Daoy (cell line): ENCODE measurements at regions not wholly inside any gene's neighbourhood (a gene's known extent, or its start where the extent isn't known, plus 50 kb on each side); places are given as distances from the start of the nearest gene placed in this dataset.
"Not testable (repeated sequence)": the region's sequence is repeated elsewhere in the genome, so short reads cannot be mapped to it uniquely, and the experiment has no call there.

Source experiments
- DNase-seq: peaks from one replicate; pipeline ENCODE4 v3.0.0-alpha.2; 2015; ENCODE audit warnings: low read depth

DNA sequence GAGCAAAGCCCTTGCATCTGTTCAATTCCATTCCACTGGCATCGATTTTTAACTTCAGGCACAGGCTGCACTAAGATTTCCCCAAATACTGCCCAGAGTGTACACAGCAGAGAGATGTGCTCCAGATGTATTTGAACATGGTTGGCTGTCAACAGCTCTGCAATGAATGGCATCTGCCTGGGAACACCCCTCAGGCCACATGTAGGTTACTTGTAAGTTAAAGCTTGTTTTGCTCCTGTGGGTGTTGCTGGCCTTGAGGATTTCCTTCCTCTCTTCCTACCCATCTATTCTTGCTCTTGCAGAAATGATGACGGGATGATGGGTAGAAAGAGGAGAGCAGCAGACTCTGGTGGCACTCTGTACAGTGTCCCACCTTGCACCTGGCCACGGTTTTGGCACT is 69.3 kb upstream of the HELT start:
- DNase-seq, result no peak

DNA sequence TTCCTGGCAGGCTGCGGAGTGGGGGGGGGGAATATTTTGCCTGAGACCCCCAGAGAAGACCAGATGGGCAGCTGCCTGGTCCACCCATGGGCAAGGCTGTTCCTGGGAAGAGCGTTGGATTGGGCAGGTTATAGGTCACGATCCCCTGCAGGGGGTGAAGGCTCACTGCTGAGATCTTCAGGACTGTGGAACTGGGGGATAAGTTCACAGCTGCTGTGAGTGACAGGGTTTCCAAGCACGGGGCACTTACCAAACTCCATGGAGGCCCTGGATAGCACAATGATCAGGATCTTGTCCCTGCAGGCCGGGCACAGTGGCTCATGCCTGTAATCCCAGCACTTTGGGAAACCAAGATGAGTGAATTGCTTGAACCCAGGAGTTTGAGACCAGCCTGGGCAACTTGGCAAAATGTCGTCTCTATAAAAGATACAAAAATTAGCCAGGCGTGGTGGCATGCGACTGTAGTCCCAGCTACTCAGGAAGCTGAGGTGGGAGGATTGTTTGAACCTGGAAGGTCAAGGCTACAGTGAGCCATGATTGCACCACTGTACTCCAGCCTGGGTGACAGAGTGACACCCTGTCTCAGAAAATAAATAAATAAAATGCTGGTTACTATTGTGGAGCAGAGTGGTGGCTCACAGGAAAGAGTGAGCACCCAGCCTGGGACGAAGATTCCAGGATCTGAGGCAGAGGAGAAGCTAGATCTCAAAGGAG is 68.0 kb upstream of the HELT start:
- DNase-seq, result no peak

DNA sequence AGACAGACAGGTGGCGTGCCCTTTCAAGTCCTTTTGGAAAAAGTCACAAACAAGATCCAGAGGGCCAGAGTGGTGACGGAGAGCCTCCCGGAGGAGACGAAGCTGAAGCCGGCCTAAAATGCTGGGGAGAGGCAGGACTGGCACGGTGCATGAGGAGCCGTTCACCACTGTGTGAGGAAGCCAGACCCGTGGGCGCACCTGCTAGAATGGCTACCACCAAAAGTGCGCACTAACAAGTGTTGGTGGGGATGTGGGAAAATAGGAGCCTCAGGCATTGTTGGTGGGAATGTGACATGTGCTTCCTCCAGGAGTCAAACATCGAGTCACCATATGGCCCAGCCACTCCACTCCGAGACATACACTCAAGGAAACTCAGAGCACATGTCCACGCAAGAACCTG is 67.4 kb upstream of the HELT start:
- DNase-seq, result no peak

DNA sequence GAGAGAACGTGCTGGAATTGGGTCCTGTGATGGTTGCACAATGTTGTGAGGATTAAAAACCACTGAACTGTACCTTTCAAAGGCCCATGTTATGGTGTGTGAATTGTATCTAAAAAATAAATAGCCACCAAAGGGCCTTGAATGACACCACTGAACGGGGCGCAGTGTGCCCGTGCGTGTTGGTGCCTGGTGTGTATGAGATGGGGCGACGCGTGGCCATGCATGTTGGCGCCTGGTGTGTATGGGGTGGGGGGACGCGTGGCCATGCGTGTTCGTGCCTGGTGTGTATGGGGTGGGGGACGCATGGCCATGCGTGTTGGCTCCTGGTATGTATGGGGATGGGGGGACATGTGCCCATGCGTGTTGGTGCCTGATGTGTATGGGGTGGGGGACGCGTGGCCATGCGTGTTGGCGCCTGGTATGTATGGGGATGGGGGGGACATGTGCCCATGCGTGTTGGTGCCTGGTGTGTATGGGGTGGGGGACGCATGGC is 66.6 kb upstream of the HELT start:
- no peak for DNase-seq

DNA sequence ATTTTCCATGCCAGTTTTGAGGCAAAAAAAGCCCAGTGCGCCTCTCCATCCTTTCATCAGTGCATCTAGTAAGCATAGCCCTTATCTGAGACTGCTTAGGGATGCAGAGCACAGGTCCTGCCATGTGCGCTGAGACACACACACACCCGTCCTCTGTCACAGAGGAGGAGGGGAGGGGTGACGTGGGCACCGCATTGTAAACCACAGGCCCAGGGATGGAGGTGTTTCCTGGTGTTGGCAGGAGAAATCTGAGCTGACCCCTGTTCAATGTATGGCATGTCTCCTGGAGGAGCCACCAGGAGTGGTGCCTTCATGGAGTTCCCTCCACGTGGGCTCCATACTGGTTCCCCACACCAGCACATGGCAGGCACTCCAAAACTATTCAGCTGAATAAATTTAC is 65.8 kb upstream of the HELT start:
- no peak for DNase-seq

DNA sequence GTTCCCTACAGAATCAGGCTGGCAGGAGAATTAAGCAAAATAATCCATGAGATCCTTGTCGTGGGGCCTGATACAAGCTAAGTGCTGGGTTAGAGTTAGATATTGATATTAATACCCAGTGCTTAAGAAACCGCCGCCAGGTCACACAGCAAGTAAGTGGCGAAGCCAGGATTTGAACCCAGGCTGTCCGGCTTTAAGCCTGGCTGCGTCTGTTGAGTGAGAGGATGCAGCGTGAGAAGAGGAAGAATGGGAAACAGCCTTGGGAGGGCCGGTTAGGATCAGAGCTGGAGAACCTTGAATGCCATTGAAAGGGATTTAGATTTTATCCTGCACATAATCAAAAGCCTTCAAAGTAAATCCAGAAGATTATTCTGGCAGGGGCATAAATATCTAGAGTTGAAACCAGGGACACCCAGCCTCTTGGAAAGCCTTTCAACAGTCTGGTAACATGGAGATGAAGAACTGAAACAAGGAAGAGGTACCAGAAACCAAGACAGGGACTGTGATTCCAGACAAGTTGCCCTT is 64.8 kb upstream of the HELT start:
- DNase-seq, result no peak

DNA sequence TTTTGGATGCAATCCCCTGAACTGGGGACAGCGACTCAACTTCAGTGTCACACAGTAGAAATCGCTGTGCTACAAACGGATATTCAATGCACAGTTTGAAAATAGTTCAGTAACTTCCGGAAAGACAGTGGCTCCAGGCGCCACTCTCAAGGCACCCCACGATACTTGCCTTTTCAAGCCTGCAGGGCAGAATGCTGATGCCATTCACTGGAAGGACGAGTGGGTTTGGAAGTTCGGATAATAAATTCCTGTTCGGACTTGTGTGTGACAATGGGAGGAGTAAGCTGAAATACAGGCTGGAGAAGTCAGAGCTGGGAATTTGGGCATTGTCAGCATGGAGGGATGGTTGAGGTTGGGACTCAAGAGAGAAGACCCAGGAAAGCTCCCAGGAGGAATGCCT is 64.3 kb upstream of the HELT start:
- DNase-seq, result no peak

DNA sequence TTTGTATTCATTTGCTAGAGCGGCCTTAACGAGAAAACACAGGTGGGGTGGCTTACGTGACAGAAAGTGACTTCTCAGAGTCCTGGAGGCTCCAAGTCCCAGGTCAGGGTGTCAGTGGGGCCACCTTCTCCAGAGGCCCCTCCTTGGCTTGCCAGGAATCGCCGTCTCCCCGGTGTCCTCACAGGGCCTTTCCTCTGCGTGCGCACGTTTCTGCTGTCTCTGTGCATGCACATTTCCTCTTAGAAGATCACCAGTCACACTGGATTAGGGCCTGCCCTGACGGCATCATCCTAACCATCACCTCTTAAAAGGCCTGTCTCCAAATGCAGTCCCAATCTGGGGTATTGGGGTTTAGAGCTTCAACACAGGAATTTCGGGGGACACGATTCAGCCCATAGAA is 63.8 kb upstream of the HELT start:
- no peak for DNase-seq

DNA sequence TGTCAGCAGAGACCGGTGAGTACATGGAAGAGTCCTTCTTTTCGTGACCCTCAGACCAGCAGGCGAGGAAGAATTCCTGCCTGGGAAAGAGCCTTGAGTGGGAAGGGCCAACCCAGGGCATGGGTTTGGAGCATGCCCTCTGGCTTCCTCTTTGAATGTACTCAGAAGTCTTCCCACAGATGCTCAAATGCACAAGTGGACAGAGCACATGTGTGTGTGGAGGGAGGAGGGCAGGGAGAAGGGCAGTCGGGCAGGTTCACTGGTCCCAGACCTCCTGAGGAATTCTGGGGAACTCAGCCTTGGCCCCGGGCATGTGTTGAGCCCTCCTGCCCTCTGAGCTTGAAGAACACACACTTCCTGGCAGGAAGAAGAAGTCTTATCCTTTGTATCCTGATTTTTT is 63.2 kb upstream of the HELT start:
- DNase-seq, result no peak

DNA sequence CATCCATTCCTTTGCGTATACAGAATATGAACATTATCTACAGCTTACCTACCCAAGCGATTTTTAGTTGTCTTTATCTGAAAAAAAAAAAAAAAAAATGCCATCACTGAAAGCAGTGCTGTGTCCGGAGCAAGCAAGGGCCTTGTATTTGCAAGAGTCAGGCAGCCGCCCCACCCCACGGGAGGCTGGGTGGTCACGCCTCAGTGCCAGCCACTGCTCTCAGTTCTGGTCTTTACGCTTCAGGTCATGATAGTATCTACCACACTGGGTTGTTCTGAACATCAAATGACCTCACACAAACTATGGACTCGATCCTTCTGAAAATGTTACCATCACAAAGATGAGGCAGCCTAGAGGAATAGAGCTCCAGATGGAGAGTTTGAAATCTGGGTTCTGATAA is 62.7 kb upstream of the HELT start:
- DNase-seq, result no peak

DNA sequence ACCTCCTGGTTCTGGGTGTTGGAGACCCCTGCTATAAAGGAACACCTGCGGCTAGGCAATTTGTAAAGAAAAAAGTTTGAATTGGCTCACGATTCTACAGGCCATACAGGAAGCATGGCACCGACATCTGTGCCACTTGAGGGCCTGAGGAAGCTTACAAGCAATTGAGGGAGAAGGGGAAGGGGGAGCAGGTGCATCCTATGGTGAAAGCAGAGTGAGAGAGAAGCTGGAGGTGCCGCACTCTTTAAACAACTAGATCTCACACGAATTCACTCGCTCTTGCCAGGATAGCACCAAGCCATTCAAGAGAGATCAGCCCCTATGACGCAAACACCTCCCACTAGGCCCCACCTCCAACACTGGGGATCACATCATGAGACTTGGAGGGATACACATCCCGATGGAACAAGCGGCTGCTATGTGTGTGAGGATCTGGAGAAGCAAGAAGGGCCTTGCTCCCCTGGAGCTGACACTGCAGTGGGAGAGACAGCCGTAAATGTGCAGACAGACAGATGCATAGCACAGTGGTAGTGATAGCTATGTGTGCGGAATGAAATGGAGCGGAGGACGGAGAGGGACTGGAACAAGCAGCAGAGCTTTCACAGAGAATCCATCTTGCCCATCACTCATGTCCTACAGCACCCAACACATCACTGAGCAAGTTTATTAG is 60.7 kb upstream of the HELT start:
- DNase-seq, result no peak

DNA sequence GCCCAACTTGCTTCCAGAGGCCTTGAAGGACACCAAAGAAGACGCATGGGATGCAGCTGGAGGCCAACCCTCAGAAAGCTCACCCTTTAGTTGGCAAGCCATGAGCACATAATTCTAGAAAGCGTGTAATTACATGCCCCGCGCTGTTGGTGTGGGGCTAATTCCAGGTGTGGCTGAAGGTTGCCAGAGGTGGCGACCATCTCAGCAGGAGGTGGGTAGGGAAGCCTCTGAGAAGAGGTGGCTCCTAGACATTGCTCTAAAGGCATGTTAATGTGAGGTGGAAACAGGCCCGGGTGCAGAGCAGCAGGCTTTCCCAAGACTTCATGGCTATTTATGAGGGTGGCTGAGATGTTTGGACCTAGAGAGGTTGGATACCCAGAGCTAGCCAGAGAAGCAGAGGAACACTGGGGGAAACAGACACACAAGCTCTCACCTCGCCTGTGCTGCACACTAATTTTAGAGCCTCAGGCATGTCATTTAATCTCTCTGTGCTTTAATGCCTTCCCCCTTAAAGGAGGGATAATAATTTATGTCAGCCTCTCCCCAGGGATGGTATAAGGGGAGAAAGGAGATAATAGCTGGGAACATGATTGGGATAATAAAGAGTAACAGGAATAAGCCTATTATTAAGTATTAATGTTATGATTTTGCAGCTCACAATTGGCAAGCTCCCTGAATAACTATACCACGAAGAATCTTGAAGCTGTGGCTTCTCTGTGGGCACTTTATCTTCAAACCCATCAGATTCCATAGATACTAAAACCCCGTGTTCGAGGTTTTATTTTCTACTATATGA is 60.0 kb upstream of the HELT start:
- DNase-seq, result no peak

DNA sequence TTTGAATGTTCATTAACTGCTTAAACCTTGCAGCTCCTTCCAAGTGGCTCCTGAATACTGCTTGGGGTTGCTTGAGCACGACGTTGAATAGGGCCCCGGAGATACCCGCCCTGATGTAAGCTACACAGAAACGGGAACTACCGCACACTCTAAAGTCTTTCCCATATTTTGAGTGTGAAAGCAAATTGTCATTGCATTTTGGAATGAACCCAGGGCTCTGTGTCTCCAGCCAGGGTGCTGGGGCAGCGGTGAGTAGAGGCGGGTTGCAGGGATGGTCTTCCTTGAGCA is 59.4 kb upstream of the HELT start:
- no peak for DNase-seq

DNA sequence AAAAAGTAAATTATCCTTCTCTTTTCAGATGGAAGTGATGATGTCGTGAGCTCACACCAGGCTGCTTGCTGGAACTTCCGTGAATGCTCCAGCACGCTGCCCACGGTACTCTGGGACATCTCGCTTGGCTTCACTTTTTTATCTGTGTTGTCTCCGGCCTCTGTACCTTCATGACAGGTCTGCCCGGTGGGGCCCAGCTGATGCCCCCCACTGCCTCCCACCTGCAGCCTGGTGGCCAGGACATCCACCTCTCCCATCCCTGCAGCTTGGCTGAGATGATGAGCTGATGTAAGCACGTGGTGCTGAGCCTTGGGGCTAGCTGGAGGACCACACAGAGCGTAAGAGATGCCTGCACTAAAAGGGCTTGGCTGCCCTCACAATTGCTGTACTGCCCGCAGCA is 59.0 kb upstream of the HELT start:
- no peak for DNase-seq

DNA sequence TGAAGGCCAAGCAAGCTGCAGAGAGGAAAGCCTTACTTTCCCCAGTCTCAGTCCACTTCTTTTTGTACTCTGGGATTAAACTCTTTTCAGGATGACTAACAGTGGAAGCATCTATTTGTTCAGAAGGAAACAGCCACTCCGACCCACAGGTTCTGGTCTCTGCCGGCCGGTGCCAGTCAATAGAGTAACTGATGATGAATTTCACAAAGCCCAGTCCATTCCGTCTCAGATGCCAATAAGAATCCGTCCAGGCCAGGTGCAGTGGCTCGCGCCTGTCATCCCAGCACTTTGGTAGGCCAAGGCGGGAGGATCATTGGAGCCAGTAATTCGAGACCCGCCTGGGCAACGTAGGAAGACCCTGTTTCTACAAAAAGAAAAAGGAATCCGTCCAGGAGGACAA is 58.5 kb upstream of the HELT start:
- DNase-seq, result no peak

DNA sequence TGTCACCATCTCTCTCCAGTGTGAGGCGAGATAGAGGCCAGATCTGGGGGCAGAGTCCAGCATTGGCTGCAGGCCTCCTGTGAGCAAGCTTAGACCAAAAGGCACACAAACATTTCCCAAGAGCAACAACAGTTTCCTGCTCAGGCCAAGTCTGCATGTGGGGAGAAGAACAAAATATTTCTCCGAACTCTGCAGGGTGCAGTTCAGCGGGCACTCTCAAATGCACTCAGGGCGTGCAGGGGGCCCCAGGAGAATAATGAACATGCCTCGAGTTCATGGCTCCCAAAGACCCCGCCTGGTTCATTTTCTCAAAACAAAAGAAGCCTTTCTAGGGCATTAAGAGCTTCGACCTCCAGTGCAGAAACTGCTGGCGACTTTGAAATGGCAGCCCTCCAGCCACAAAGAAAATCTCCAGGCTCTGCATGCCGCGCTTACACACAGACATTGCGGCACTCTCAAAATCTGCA is 57.8 kb upstream of the HELT start:
- no peak for DNase-seq

DNA sequence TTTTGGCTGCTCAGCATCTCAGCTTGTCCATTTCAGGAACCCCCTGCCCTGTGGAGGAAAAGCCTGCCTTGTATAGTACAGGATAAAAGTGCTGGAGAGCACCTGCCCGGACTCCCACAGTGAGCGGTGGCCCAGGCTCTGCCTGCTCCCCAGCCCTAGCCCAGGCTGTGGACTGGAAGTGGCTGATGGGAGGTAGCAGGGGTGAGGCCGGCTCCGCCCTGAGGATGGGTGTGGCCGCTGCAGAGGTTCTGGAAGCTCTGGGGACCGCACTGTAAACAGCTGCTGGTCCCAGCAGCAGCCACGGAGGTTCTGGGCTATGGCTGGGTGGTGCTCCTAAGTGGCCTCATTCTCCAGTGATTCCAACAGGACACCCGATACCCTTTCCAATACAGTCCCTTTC is 56.6 kb upstream of the HELT start:
- DNase-seq, result peak; percentile 16

DNA sequence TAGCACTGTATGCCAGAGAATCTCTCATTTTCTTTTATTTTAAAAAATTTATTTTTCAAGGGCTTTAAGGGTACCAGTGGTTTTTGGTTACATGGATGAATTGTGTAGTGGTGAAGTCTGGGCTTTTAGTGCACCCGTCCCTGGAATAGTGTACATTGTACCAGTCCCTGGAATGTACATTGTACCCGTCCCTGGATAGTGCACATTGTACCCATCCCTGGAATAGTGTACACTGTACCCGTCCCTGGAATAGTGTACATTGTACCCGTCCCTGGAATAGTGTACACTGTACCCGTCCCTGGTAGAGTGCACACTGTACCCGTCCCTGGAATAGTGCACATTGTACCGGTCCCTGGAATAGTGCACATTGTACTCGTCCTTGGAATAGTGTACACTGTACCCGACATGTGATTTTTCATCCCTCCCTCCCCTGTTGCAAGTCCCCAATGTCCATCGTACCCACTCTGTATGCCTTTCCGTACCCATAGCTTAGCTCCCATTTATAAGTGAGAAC is 56.1 kb upstream of the HELT start:
- DNase-seq, result no peak

DNA sequence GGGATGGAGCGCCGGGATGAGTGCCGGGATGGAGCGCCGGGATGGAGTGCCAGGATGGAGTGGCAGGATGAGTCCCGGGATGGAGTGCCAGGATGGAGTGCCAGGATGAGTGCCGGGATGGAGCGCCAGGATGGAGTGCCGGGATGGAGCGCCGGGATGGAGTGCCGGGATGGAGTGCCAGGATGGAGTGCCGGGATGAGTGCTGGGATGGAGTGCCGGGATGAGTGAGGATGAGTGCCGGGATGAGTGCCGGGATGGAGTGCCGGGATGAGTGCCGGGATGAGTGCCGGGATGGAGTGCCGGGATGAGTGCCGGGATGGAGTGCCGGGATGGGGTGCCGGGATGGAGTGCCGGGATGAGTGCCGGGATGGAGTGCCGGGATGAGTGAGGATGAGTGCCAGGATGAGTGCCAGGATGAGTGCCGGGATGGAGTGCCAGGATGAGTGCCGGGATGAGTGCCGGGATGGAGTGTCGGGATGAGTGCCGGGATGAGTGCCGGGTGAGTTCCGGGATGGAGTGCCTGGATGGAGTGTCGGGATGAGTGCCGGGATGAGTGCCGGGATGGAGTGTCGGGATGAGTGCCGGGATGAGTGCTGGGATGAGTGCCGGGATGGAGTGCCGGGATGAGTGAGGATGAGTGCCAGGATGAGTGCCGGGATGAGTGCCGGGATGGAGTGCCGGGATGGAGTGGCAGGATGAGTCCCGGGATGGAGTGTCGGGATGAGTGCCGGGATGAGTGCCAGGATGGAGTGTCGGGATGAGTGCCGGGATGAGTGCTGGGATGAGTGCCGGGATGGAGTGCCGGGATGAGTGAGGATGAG is 52.9 kb upstream of the HELT start:
- DNase-seq, result not testable (repeated sequence)

DNA sequence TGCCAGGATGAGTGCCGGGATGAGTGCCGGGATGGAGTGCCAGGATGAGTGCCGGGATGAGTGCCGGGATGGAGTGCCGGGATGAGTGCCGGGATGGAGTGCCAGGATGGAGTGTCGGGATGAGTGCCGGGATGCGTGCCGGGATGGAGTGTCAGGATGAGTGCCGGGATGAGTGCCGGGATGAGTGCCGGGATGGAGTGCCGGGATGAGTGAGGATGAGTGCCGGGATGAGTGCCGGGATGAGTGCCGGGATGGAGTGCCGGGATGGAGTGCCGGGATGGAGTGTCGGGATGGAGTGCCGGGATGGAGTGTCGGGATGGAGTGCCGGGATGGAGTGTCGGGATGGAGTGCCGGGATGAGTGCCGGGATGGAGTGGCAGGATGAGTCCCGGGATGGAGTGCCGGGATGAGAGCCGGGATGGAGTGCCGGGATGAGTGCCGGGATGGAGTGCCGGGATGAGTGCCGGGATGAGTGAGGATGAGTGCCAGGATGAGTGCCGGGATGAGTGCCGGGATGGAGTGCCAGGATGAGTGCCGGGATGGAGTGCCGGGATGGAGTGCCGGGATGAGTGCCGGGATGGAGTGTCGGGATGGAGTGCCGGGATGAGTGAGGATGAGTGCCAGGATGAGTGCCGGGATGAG is 52.1 kb upstream of the HELT start:
- not testable (repeated sequence) for DNase-seq

DNA sequence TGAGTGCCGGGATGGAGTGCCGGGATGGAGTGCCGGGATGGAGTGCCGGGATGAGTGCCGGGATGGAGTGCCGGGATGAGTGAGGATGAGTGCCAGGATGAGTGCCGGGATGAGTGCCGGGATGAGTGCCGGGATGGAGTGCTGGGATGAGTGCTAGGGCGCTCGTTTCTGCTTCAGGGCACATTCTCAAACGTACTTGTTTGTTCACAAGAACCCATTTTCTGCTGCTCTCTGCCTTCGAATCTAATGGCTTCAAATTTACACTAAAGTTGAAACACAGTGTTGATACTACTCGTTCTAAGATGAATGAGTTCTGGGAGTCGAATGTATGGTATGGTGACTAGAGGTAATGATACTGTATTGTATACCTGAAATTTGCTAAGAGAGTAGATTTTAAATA is 50.6 kb upstream of the HELT start:
- DNase-seq, result not testable (repeated sequence)
